Uterus (tissue), 3 donors: ENCODE measurements at regions not wholly inside any gene's neighbourhood (a gene's known extent, or its start where the extent isn't known, plus 50 kb on each side); places are given as distances from the start of the nearest gene placed in this dataset.

ENCODE experiments used
- DNase-seq, 2 donors: peaks; one replicate each; pipeline ENCODE4 v3.0.0-alpha.2; 2019 to 2020
- H3K27ac ChIP-seq, 2 donors: fragments of 200-600 bp; sonication (generic); 1 replicate in 1 of 2; 2 replicates in 1 of 2; pipeline ENCODE4 v1.5.1; 2016 to 2018
- H3K27me3 ChIP-seq, 2 donors: fragments of 200-600 bp; sonication (generic); one replicate each; pipeline ENCODE4 v1.5.1; 2018 to 2019; ENCODE audit warnings: control low read depth in 1 of 2
- H3K36me3 ChIP-seq, 2 donors: fragments of 200-600 bp; sonication (generic); one replicate each; pipeline ENCODE4 v1.5.1; 2019; ENCODE audit warnings: control low read depth in 1 of 2
- H3K4me1 ChIP-seq, 2 donors: fragments of 200-600 bp; sonication (generic); one replicate each; pipeline ENCODE4 v1.5.1; 2018 to 2019; ENCODE audit warnings: control low read depth in 1 of 2
- H3K4me3 ChIP-seq, 2 donors: fragments of 200-600 bp; sonication (generic); 1 replicate in 1 of 2; 2 replicates in 1 of 2; pipeline ENCODE4 v1.5.1; 2018 to 2019; ENCODE audit warnings: mild to moderate bottlenecking in 1 of 2
- H3K9me3 ChIP-seq, 2 donors: fragments of 200-600 bp; sonication (generic); one replicate each; pipeline ENCODE4 v1.5.1; 2019; ENCODE audit warnings: control low read depth in 1 of 2
- POLR2A ChIP-seq, 2 donors: fragments of 450-650 bp; IDR thresholded peaks; one replicate each; pipeline ENCODE4 v1.6.1; 2016; ENCODE audit warnings: antibody characterized with exemption in 2 of 2, mild to moderate bottlenecking in 1 of 2, moderate library complexity in 1 of 2
- intact Hi-C: fragments of 100-400 bp; cut with DNase I; formaldehyde crosslinking; loops from one replicate; pipeline ENCODE4 v1.15.1; 2023; ENCODE audit warnings: low total_unique reads
- TF ChIP-seq, protein P1 (sequence below), 4 experiments: fragments of 200-600 bp in 2 of 4; fragments of 450-650 bp in 2 of 4; sonication (generic) in 2 of 4; IDR thresholded peaks; one replicate each; pipeline ENCODE4 v1.5.1; 2016 to 2019; ENCODE audit warnings: antibody characterized with exemption in 4 of 4, mild to moderate bottlenecking in 2 of 4, moderate library complexity in 1 of 4
- donor health status: DM: yes; HTN: yes; CAD: no.

DNA sequence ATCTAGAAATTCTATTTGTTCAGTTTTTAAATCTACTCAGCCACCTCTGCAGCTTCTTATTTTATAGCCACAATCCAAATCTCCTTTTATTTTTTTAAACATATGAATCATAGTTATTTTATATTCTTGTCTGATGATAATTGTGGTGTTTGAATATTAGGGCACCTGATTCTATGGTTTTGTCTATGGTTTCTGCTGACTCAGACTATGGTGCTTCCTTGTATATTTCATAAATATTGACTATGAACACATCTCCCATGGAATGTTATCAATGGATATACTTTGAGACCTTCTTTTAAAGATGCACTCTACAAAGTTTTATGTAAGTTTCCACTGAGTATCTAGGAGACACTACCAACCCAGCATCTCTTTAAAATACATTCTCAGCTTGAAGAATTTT is 1027.0 kb upstream of the AUTS2 start:
- TF ChIP-seq POLR2A (IDR thresholded peaks at IDR 0.05): no peak
- TF ChIP-seq, protein P1, sequence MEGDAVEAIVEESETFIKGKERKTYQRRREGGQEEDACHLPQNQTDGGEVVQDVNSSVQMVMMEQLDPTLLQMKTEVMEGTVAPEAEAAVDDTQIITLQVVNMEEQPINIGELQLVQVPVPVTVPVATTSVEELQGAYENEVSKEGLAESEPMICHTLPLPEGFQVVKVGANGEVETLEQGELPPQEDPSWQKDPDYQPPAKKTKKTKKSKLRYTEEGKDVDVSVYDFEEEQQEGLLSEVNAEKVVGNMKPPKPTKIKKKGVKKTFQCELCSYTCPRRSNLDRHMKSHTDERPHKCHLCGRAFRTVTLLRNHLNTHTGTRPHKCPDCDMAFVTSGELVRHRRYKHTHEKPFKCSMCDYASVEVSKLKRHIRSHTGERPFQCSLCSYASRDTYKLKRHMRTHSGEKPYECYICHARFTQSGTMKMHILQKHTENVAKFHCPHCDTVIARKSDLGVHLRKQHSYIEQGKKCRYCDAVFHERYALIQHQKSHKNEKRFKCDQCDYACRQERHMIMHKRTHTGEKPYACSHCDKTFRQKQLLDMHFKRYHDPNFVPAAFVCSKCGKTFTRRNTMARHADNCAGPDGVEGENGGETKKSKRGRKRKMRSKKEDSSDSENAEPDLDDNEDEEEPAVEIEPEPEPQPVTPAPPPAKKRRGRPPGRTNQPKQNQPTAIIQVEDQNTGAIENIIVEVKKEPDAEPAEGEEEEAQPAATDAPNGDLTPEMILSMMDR (IDR thresholded peaks at IDR 0.05): no peak
- Histone ChIP-seq H3K9me3 (no peaks in the 10 kb centered on the region), H3K4me1 (no peaks in the 10 kb centered on the region), H3K4me3 (no peak overlapping the region), H3K36me3 (no peaks in the 10 kb centered on the region), H3K27me3 (no peaks in the 10 kb centered on the region), H3K27ac (no peak overlapping the region)
- intact Hi-C loops: no loop called here
- DNase-seq: no peak

DNA sequence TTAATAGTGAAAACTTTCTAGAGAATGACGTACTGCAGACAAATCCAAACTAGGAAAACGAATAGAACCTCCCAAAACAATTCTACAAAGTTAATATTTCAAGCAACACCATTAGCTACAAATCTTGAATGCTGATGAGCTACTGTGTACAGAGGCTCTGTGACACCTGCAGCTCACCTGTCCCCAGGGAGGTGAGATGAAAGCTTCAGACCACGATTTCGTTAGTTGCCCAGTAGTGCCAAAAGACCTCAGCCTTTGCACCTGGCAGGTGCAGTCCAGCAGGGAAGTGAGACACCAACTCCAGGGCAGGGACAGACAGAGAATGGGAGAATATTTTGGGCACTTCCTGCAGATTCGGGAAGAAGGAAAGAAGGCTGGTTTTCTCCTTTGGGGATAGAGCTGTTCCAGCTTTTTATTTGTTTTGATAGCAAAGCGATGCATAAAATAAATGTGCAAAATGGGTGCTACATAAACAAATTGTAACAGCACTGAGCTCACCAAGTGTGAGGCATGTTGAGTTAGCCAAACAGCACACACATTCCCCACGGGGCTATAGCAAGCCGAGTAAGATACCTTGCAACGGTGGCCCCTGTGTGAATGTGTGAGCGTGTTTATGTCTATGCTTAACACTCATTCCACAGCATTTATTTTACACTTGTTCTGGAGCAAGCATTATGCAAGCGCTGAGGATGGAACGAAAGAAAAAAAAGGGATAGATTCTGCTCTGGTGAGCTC is 1024.8 kb upstream of the AUTS2 start:
- H3K4me1 ChIP-seq: no peaks in the 10 kb centered on the region
- H3K36me3 ChIP-seq: no peaks in the 10 kb centered on the region
- H3K9me3 ChIP-seq: no peaks in the 10 kb centered on the region
- H3K27me3 ChIP-seq: no peaks in the 10 kb centered on the region
- H3K4me3 ChIP-seq: no peak overlapping the region
- intact Hi-C loops: no loop called here
- H3K27ac ChIP-seq: no peak overlapping the region
- no peak for DNase-seq
- TF ChIP-seq, protein P1 (IDR thresholded peaks at IDR 0.05): no peak
- no peak for TF ChIP-seq POLR2A (IDR thresholded peaks at IDR 0.05)

GRCh38 chr7:68576366-68576765 is 1021.9 kb upstream of the AUTS2 start:
- no peaks in the 10 kb centered on the region for H3K27me3 ChIP-seq
- no peaks in the 10 kb centered on the region for H3K4me1 ChIP-seq
- DNase-seq: no peak
- H3K27ac ChIP-seq: no peak overlapping the region
- H3K36me3 ChIP-seq: no peaks in the 10 kb centered on the region
- no peak overlapping the region for H3K4me3 ChIP-seq
- TF ChIP-seq, protein P1 (IDR thresholded peaks at IDR 0.05): no peak
- no peak for TF ChIP-seq POLR2A (IDR thresholded peaks at IDR 0.05)
- H3K9me3 ChIP-seq: no peaks in the 10 kb centered on the region
- intact Hi-C loops: no loop called here

- Histone ChIP-seq H3K27ac (no peak overlapping the region), H3K4me1 (no peaks in the 10 kb centered on the region), H3K36me3 (no peaks in the 10 kb centered on the region), H3K4me3 (no peak overlapping the region), H3K27me3 (peaks cover 0 to 4% of the 10 kb centered on the region in 2 donors), H3K9me3 (no peaks in the 10 kb centered on the region)
- DNase-seq: no peak
- intact Hi-C loops: no loop called here
- TF ChIP-seq, protein P1 (IDR thresholded peaks at IDR 0.05): no peak
- TF ChIP-seq POLR2A (IDR thresholded peaks at IDR 0.05): no peak
These were observed 1016.9 kb upstream of the AUTS2 start for GRCh38 chr7:68581417-68581816.

DNA sequence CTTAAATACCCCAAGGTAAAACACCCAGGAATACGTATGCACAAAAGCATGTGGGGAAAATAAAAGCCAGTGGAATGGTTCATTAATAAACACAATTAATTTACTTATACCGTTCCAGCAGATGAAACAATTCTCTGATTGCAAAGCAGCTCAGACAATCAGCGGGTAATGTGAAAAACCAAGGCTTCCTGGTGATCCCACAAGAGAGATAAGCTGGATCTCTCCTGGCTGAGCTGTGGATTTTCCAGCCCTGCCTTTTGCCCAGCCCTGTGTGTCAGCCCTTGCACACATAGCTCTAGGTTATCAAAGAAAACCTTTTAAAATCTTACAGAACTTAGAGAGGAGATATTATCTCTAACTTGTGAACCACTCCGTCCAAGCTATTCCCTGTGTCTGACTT is 1010.7 kb upstream of the AUTS2 start:
- H3K36me3 ChIP-seq: no peaks in the 10 kb centered on the region
- no peaks in the 10 kb centered on the region for H3K9me3 ChIP-seq
- intact Hi-C loops: no loop called here
- H3K4me1 ChIP-seq: no peaks in the 10 kb centered on the region
- no peak overlapping the region for H3K4me3 ChIP-seq
- TF ChIP-seq, protein P1 (IDR thresholded peaks at IDR 0.05): no peak
- TF ChIP-seq POLR2A (IDR thresholded peaks at IDR 0.05): no peak
- no peak overlapping the region for H3K27ac ChIP-seq
- no peak for DNase-seq
- no peaks in the 10 kb centered on the region for H3K27me3 ChIP-seq
